ENCODE measurements at regions not wholly inside any gene's neighbourhood (a gene's known extent, or its start where the extent isn't known, plus 50 kb on each side); places are given as distances from the start of the nearest gene placed in this dataset.

DNA sequence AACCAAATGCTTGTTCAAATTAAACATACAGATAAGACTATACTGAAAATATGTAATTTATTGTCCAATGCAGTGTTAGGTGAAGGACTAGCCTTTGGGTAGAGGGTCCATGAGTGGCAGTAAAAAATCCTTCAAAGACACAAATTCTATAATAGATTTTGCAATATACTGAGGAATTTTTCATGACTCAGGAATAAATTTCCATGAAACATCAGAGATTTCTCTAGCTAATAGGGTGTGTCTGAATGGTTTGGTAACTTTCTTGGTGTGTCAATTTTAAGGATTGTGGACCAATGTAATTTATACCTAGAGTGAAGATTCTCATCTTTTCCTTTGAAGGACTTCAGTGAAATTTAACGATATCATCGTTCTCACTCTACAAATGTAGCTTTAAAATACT lies 546.7 kb downstream of the SLITRK5 start:
- TF ChIP-seq POLR2A (IDR thresholded peaks at IDR 0.05), result no peak
- TF ChIP-seq, protein P1, sequence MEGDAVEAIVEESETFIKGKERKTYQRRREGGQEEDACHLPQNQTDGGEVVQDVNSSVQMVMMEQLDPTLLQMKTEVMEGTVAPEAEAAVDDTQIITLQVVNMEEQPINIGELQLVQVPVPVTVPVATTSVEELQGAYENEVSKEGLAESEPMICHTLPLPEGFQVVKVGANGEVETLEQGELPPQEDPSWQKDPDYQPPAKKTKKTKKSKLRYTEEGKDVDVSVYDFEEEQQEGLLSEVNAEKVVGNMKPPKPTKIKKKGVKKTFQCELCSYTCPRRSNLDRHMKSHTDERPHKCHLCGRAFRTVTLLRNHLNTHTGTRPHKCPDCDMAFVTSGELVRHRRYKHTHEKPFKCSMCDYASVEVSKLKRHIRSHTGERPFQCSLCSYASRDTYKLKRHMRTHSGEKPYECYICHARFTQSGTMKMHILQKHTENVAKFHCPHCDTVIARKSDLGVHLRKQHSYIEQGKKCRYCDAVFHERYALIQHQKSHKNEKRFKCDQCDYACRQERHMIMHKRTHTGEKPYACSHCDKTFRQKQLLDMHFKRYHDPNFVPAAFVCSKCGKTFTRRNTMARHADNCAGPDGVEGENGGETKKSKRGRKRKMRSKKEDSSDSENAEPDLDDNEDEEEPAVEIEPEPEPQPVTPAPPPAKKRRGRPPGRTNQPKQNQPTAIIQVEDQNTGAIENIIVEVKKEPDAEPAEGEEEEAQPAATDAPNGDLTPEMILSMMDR (IDR thresholded peaks at IDR 0.05), result no peak
